Heart right ventricle (tissue), 16 donors: ENCODE measurements at regions not wholly inside any gene's neighbourhood (a gene's known extent, or its start where the extent isn't known, plus 50 kb on each side); places are given as distances from the start of the nearest gene placed in this dataset.

Source experiments
- ATAC-seq, 8 donors: fragments of 200-7000 bp; cut with Tn5 transposase; one replicate each; pipeline ENCODE4 v1.9.1; 2020; ENCODE audit warnings: mild to moderate bottlenecking in 8 of 8, moderate library complexity in 8 of 8, moderate number of reproducible peaks in 1 of 8
- DNase-seq, 2 donors: peaks; one replicate each; pipeline ENCODE4 v3.0.0-alpha.2; 2020
- H3K27ac ChIP-seq, 10 donors: fragments of 200-600 bp; sonication (generic) in 2 of 10; one replicate each; pipeline versions ENCODE4 v1.5.0 to v1.8.0; 2020 to 2022; ENCODE audit warnings: mild to moderate bottlenecking in 3 of 10
- H3K27me3 ChIP-seq, 7 donors: fragments of 200-600 bp; one replicate each; pipeline ENCODE4 v1.8.0; 2021 to 2022; ENCODE audit warnings: mild to moderate bottlenecking in 2 of 7
- H3K36me3 ChIP-seq, 9 donors: fragments of 200-600 bp; sonication (generic) in 1 of 9; one replicate each; pipeline versions ENCODE4 v1.5.0 to v1.8.0; 2020 to 2022; ENCODE audit warnings: mild to moderate bottlenecking in 2 of 9
- H3K4me1 ChIP-seq, 9 donors: fragments of 200-600 bp; sonication (generic) in 1 of 9; one replicate each; pipeline versions ENCODE4 v1.5.0 to v1.8.0; 2020 to 2022; ENCODE audit warnings: mild to moderate bottlenecking in 4 of 9
- H3K4me3 ChIP-seq, 10 donors: fragments of 200-600 bp; sonication (generic) in 2 of 10; one replicate each; pipeline versions ENCODE4 v1.5.0 to v1.8.0; 2020 to 2022; ENCODE audit warnings: mild to moderate bottlenecking in 7 of 10, moderate library complexity in 2 of 10
- H3K9me3 ChIP-seq, 11 donors: fragments of 200-600 bp in 10 of 11; sonication (generic) in 2 of 11; one replicate each; pipeline versions ENCODE4 v1.5.0 to v1.8.0; 2013 to 2022; ENCODE audit warnings: mild to moderate bottlenecking in 2 of 11, control low read depth in 1 of 11, moderate library complexity in 1 of 11
- WGBS, 2 donors: extraction: QIAGEN DNeasy Blood & Tissue Kit; methylation state at CpG; one replicate each; pipeline ENCODE4 v1.1.7; 2013; ENCODE audit warnings: inconsistent platforms in 1 of 2; 5-methylcytosine and 5-hydroxymethylcytosine counted together
- intact Hi-C, 10 donors: fragments of 100-400 bp; cut with DNase I; formaldehyde crosslinking; loops; one replicate each; pipeline versions ENCODE4 v1.11.1 to v1.14.2; 2022
- TF ChIP-seq, protein P1 (sequence below), 9 donors: fragments of 200-600 bp; sonication (generic) in 2 of 9; IDR thresholded peaks; one replicate each; pipeline versions ENCODE4 v1.5.0 to v1.8.0; 2021 to 2022; ENCODE audit warnings: antibody characterized with exemption in 9 of 9, mild to moderate bottlenecking in 5 of 9, moderate library complexity in 1 of 9
- donor health status: Arrhythmogenic right ventricular cardiomyopathy.
- donor health status: ischemic (EF 13 %, LVEDD 7.1; RV severe dilation, severe dysfunction).
- donor health status: healthy with polysubstance abuse.
- donor health status: DM: no; HTN: yes; CAD: no.
- donor health status: DM: no; HTN: no; CAD: no.
- donor health status: ischemic (EF 25% LVEDD 6.9; RV normal size, moderate dysfunction).
- donor health status: ischemic (EF 25% LVEDD 5.7; RV mildly dilated, moderate dysfunction).
- donor health status: healthy.
- donor health status: DM: yes; HTN: yes; CAD: no.
- donor health status: Ischemic cardiomyopathy.
- donor health status: ischemic (EF 35%, LVEDD 5.7; RV mildly dilated, moderate dysfunction).
- donor health status: nonischemic (EF 11% LVEDD 7.7; RV severe dilation, severe dysfunction).
- donor health status: DM: yes; HTN: yes; CAD: no.
- donor health status: PGD.
- donor health status: ischemic (EF 29% LVEDD 5.4; RV normal size, mild dysfunction).
- donor health status: nonischemic (EF 23%, LVEDD 6.1; RV moderate dilation, normal function).

DNA sequence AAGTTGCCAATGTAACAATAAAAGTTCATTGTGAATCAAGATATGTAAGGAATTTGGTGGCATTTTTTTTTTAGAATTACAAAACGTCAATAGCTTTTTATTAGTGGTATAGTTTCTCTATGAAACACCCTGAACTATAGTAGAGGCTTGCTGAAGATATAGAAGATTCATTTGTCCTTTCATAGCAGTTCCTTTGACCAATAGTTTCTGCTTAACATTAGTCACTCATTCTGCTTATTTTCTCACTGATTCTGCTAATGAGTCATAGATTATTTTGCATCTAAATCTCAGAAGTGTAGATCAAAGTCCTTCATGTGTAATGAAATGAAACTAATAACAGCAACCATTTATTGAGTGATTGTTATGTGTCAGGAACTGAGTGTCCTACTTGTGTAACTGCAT, 205.0 kb upstream of the TET2 start:
- TF ChIP-seq, protein P1, sequence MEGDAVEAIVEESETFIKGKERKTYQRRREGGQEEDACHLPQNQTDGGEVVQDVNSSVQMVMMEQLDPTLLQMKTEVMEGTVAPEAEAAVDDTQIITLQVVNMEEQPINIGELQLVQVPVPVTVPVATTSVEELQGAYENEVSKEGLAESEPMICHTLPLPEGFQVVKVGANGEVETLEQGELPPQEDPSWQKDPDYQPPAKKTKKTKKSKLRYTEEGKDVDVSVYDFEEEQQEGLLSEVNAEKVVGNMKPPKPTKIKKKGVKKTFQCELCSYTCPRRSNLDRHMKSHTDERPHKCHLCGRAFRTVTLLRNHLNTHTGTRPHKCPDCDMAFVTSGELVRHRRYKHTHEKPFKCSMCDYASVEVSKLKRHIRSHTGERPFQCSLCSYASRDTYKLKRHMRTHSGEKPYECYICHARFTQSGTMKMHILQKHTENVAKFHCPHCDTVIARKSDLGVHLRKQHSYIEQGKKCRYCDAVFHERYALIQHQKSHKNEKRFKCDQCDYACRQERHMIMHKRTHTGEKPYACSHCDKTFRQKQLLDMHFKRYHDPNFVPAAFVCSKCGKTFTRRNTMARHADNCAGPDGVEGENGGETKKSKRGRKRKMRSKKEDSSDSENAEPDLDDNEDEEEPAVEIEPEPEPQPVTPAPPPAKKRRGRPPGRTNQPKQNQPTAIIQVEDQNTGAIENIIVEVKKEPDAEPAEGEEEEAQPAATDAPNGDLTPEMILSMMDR (IDR thresholded peaks at IDR 0.05): no peak
- no peaks in the 10 kb centered on the region for H3K27me3 ChIP-seq
- intact Hi-C loops: no loop called here
- H3K36me3 ChIP-seq: no peaks in the 10 kb centered on the region
- no peaks in the 10 kb centered on the region for H3K4me1 ChIP-seq
- WGBS, 2 donors: 35 to 37% methylated on average over 1 of the region's 1 CpG
- ATAC-seq: no peak
- no peak for DNase-seq
- H3K27ac ChIP-seq: no peak overlapping the region
- no peak overlapping the region for H3K4me3 ChIP-seq
- H3K9me3 ChIP-seq: no peaks in the 10 kb centered on the region

DNA sequence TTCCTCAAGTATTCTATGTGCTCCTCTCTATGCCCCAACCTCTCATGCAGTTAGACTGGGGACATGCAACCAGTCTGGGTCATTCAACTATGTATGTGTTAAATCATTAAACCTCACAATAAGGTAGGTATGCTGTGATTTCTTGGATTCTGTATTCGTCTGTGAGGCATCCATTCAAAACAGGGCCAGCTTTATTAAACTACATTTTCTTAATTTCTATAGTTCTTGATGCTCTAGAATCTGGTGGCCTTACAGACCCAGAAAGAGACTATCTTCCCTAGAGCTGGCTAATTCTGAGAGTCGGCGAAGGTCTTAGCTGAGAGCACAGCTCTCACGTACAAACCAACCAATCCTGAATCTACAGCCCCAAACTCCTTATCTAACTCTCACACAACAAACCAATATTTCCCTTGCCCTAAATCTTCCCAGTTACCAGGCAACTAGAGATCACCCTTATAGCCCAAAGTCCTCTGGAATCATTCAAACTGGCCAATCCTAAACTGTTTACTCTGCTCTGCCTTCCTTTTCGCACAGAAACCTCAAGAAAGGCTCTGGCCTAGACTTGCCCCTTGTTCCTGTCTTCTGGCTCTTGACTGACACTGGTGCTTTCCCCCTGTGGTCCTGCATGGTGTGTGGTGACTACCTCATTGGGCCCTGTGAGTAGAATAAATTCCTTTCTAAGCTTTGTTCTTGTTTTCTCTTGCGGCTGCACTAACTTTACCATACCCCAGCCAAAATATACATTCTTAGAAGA, 203.5 kb upstream of the TET2 start:
- TF ChIP-seq, protein P1 (IDR thresholded peaks at IDR 0.05): no peak
- Histone ChIP-seq H3K4me1 (no peaks in the 10 kb centered on the region), H3K36me3 (no peaks in the 10 kb centered on the region), H3K27me3 (no peaks in the 10 kb centered on the region), H3K9me3 (no peaks in the 10 kb centered on the region), H3K4me3 (no peak overlapping the region), H3K27ac (no peak overlapping the region)
- intact Hi-C loops: no loop called here
- WGBS, 2 donors: 82 to 84% methylated on average over 6 of the region's 6 CpGs
- ATAC-seq: no peak
- no peak for DNase-seq

DNA sequence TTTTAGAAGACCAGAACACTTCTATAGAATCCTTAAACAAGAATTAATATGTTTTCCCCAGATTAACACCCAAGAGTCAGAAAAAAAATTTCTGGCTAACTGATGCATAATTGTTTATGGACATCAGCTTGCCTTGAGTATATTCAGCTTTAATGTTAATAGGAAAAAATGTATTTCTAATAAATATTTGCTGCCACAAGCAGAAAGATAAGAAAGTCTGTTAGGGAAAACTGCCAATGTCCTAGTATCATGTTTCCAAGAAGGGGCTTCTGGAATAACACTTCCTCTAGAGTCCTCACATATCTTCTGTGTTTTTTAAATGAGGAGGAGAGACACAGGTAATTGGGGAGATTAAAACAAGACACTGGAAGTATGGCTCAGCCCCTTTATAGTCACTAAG, 202.1 kb upstream of the TET2 start:
- H3K4me3 ChIP-seq: no peak overlapping the region
- H3K4me1 ChIP-seq: no peaks in the 10 kb centered on the region
- DNase-seq: no peak
- H3K27me3 ChIP-seq: no peaks in the 10 kb centered on the region
- H3K36me3 ChIP-seq: no peaks in the 10 kb centered on the region
- ATAC-seq: no peak
- no peaks in the 10 kb centered on the region for H3K9me3 ChIP-seq
- intact Hi-C loops: no loop called here
- TF ChIP-seq, protein P1 (IDR thresholded peaks at IDR 0.05): no peak
- no peak overlapping the region for H3K27ac ChIP-seq

DNA sequence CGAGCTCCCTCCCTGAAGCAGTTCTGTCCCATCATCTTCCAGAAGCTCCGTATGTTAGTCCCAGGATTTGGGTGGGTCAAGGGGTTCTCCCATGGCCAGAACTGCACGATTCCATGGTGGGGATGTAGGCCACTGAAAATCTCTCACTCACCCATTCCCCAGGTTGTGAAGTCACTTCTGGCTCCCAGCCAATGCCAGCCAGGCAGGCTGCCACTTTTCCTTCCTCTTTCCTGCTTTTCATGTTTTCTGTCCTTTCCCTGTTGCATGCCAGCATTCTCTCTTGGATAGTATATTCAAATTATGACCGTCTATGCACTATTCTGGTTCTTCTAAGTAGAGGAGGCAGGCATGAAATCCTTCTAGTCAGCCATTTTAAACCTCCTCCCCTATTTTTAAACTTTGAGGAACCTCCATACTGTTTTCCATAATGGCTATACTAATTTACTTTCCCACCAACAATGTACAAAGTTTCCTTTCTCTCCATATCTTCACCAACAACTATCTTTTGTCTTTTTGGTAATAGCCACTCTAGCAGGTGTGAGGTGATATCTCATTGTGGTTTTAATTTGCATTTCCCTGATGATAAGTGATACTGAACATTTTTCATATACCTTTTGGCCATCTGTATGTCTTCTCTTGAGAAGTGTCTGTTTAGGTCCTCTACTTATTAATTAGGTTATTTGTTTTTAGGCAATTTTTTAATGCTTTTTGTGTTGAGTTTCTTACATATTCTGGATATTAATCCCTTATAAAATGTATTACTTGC, 182.1 kb upstream of the TET2 start:
- Histone ChIP-seq H3K27ac (no peak overlapping the region), H3K9me3 (peaks cover 0 to 19% (median 0%) of the 10 kb centered on the region in 11 donors), H3K36me3 (no peaks in the 10 kb centered on the region), H3K4me1 (peaks cover 0 to 13% (median 0%) of the 10 kb centered on the region in 9 donors), H3K4me3 (no peak overlapping the region), H3K27me3 (no peaks in the 10 kb centered on the region)
- TF ChIP-seq, protein P1 (IDR thresholded peaks at IDR 0.05): no peak
- peak in 1 of 2 donors; percentile 27 for DNase-seq
- intact Hi-C loops: no loop called here
- WGBS, 2 donors: 77 to 78% methylated on average over 4 of the region's 4 CpGs
- ATAC-seq: no peak
